Ascending aorta (tissue), 2 donors: ENCODE measurements at regions not wholly inside any gene's neighbourhood (a gene's known extent, or its start where the extent isn't known, plus 50 kb on each side); places are given as distances from the start of the nearest gene placed in this dataset.
"Not testable (repeated sequence)": the region's sequence is repeated elsewhere in the genome, so short reads cannot be mapped to it uniquely, and the experiment has no call there.

Experiments
- DNase-seq, 2 donors: peaks; one replicate each; pipeline ENCODE4 v3.0.0-alpha.2; 2019; ENCODE audit warnings: low spot score in 2 of 2
- H3K27ac ChIP-seq, 2 donors: fragments of 200-600 bp; sonication (generic); one replicate each; pipeline ENCODE4 v1.5.1; 2016 to 2017; ENCODE audit warnings: mild to moderate bottlenecking in 1 of 2
- H3K27me3 ChIP-seq: fragments of 200-600 bp; sonication (generic); one replicate; pipeline ENCODE4 v1.5.1; 2017
- H3K36me3 ChIP-seq, 2 donors: fragments of 200-600 bp; sonication (generic); one replicate each; pipeline ENCODE4 v1.5.1; 2016
- H3K4me1 ChIP-seq, 2 donors: fragments of 200-600 bp; sonication (generic); one replicate each; pipeline ENCODE4 v1.5.1; 2016 to 2017; ENCODE audit warnings: mild to moderate bottlenecking in 1 of 2
- H3K4me3 ChIP-seq, 2 donors: fragments of 200-600 bp; sonication (generic); one replicate each; pipeline ENCODE4 v1.5.1; 2016 to 2017; ENCODE audit warnings: mild to moderate bottlenecking in 1 of 2
- H3K9me3 ChIP-seq, 2 donors: fragments of 200-600 bp; sonication (generic); one replicate each; pipeline ENCODE4 v1.5.1; 2016
- CTCF ChIP-seq, 3 experiments: fragments of 200-600 bp in 2 of 3; fragments of 450-650 bp in 1 of 3; sonication (generic) in 2 of 3; IDR thresholded peaks; one replicate each; pipeline ENCODE4 v1.5.1; 2016 to 2019; ENCODE audit warnings: antibody characterized with exemption in 3 of 3, mild to moderate bottlenecking in 1 of 3, moderate library complexity in 1 of 3
- intact Hi-C: fragments of 100-400 bp; cut with DNase I; formaldehyde crosslinking; loops from one replicate; pipeline ENCODE4 v1.15.1; 2023

- H3K27ac ChIP-seq: no peak overlapping the region
- DNase-seq: no peak
- H3K9me3 ChIP-seq: no peaks in the 10 kb centered on the region
- no peaks in the 10 kb centered on the region for H3K36me3 ChIP-seq
- TF ChIP-seq CTCF (IDR thresholded peaks at IDR 0.05): no peak
- H3K4me3 ChIP-seq: no peak overlapping the region
- intact Hi-C loops: no loop called here
- no peaks in the 10 kb centered on the region for H3K27me3 ChIP-seq
- no peaks in the 10 kb centered on the region for H3K4me1 ChIP-seq
Measured at GRCh38 chr10:81502677-81503359, 372.2 kb upstream of the NRG3 start.

- H3K27ac ChIP-seq, H3K9me3 ChIP-seq, H3K36me3 ChIP-seq, H3K4me1 ChIP-seq, H3K27me3 ChIP-seq, DNase-seq, H3K4me3 ChIP-seq, intact Hi-C loops: not testable (repeated sequence)
Measured at GRCh38 chr10:81505777-81506176, 369.2 kb upstream of the NRG3 start.

- intact Hi-C loops: no loop called here
- Histone ChIP-seq H3K27ac (no peak overlapping the region), H3K27me3 (no peaks in the 10 kb centered on the region), H3K36me3 (no peaks in the 10 kb centered on the region), H3K4me1 (no peaks in the 10 kb centered on the region), H3K4me3 (no peak overlapping the region), H3K9me3 (no peaks in the 10 kb centered on the region)
- no peak for DNase-seq
- TF ChIP-seq CTCF (IDR thresholded peaks at IDR 0.05): no peak
Measured at GRCh38 chr10:81514811-81515210, 360.2 kb upstream of the NRG3 start.

GRCh38 chr10:81520688-81521087, 354.3 kb upstream of the NRG3 start:
- Histone ChIP-seq H3K9me3 (no peaks in the 10 kb centered on the region), H3K36me3 (no peaks in the 10 kb centered on the region), H3K27me3 (no peaks in the 10 kb centered on the region), H3K4me3 (no peak overlapping the region), H3K27ac (no peak overlapping the region), H3K4me1 (no peaks in the 10 kb centered on the region)
- TF ChIP-seq CTCF (IDR thresholded peaks at IDR 0.05): no peak
- intact Hi-C loops: no loop called here
- no peak for DNase-seq

- Histone ChIP-seq H3K9me3 (no peaks in the 10 kb centered on the region), H3K4me3 (no peak overlapping the region), H3K27me3 (no peaks in the 10 kb centered on the region), H3K36me3 (no peaks in the 10 kb centered on the region), H3K27ac (no peak overlapping the region), H3K4me1 (no peaks in the 10 kb centered on the region)
- TF ChIP-seq CTCF (IDR thresholded peaks at IDR 0.05): no peak
- no peak for DNase-seq
- intact Hi-C loops: no loop called here
Measured at GRCh38 chr10:81524467-81524866, 350.5 kb upstream of the NRG3 start.

GRCh38 chr10:81532403-81532802, 342.6 kb upstream of the NRG3 start:
- DNase-seq: no peak
- Histone ChIP-seq H3K4me1 (no peaks in the 10 kb centered on the region), H3K36me3 (no peaks in the 10 kb centered on the region), H3K4me3 (no peak overlapping the region), H3K27ac (no peak overlapping the region), H3K9me3 (no peaks in the 10 kb centered on the region), H3K27me3 (no peaks in the 10 kb centered on the region)
- intact Hi-C loops: no loop called here
- TF ChIP-seq CTCF (IDR thresholded peaks at IDR 0.05): no peak
